SHP77 (cell line): ENCODE measurements at regions not wholly inside any gene's neighbourhood (a gene's known extent, or its start where the extent isn't known, plus 50 kb on each side); places are given as distances from the start of the nearest gene placed in this dataset.
"Not testable (repeated sequence)": the region's sequence is repeated elsewhere in the genome, so short reads cannot be mapped to it uniquely, and the experiment has no call there.

Experiments
- DNase-seq, 2 experiments: peaks; one replicate each; lab custom pipeline; 2025; lab: John Stamatoyannopoulos, UW

GRCh38 chr9:74092491-74092834 lies 404.7 kb upstream of the RORB start:
- DNase-seq = no peak

GRCh38 chr9:74094037-74094436 lies 403.1 kb upstream of the RORB start:
- DNase-seq = not testable (repeated sequence)

- no peak for DNase-seq
These were observed 402.4 kb upstream of the RORB start for GRCh38 chr9:74094766-74095165.

GRCh38 chr9:74095925-74096324 lies 401.2 kb upstream of the RORB start:
- no peak for DNase-seq

GRCh38 chr9:74096420-74096819 lies 400.7 kb upstream of the RORB start:
- DNase-seq = no peak

- no peak for DNase-seq
These were observed 397.1 kb upstream of the RORB start for GRCh38 chr9:74100042-74100441.

GRCh38 chr9:74102148-74102547 lies 395.0 kb upstream of the RORB start:
- DNase-seq = not testable (repeated sequence)

- DNase-seq = no peak
These were observed 394.4 kb upstream of the RORB start for GRCh38 chr9:74102702-74103101.

GRCh38 chr9:74107692-74108091 lies 389.4 kb upstream of the RORB start:
- no peak for DNase-seq

GRCh38 chr9:74115976-74116375 lies 381.2 kb upstream of the RORB start:
- no peak for DNase-seq

GRCh38 chr9:74117151-74117550 lies 380.0 kb upstream of the RORB start:
- no peak for DNase-seq

GRCh38 chr9:74117731-74118130 lies 379.4 kb upstream of the RORB start:
- no peak for DNase-seq

- no peak for DNase-seq
These were observed 377.1 kb upstream of the RORB start for GRCh38 chr9:74120061-74120460.

GRCh38 chr9:74120470-74120869 lies 376.7 kb upstream of the RORB start:
- no peak for DNase-seq

- no peak for DNase-seq
These were observed 374.9 kb upstream of the RORB start for GRCh38 chr9:74122216-74122615.

GRCh38 chr9:74122661-74123060 lies 374.5 kb upstream of the RORB start:
- no peak for DNase-seq

- no peak for DNase-seq
These were observed 371.2 kb upstream of the RORB start for GRCh38 chr9:74125941-74126340.

- peak in 1 of 2 experiments; percentile 5 for DNase-seq
These were observed 364.1 kb upstream of the RORB start for GRCh38 chr9:74132986-74133385.

- no peak for DNase-seq
These were observed 363.2 kb upstream of the RORB start for GRCh38 chr9:74133921-74134320.

- no peak for DNase-seq
These were observed 359.0 kb upstream of the RORB start for GRCh38 chr9:74138182-74138581.

GRCh38 chr9:74140141-74140540 lies 357.0 kb upstream of the RORB start:
- DNase-seq = no peak

GRCh38 chr9:74147906-74148305 lies 349.2 kb upstream of the RORB start:
- no peak for DNase-seq

- DNase-seq = no peak
These were observed 324.3 kb upstream of the RORB start for GRCh38 chr9:74172874-74173273.

GRCh38 chr9:74173284-74173683 lies 323.9 kb upstream of the RORB start:
- no peak for DNase-seq

GRCh38 chr9:74197771-74198170 lies 299.4 kb upstream of the RORB start:
- DNase-seq = not testable (repeated sequence)
